Astrocyte (in vitro differentiated cells and primary cell): ENCODE measurements at regions not wholly inside any gene's neighbourhood (a gene's known extent, or its start where the extent isn't known, plus 50 kb on each side); places are given as distances from the start of the nearest gene placed in this dataset.

Experiments
- DNase-seq: peaks from one replicate; pipeline ENCODE4 v3.0.0-alpha.2; 2010; ENCODE audit warnings: low read depth
- FAIRE-seq: peaks from 2 replicates; lab custom pipeline; 2011; peaks lifted over from hg19 to GRCh38; lab: Jason Lieb, UNC
- H2AFZ ChIP-seq: 2 replicates; pipeline ENCODE4 v1.6.0; 2012; ENCODE audit warnings: low read depth, low read length, inconsistent platforms
- H3K27ac ChIP-seq: 2 replicates; pipeline ENCODE4 v1.5.1; 2011; ENCODE audit warnings: low read depth, low read length, inconsistent platforms
- H3K27me3 ChIP-seq: 2 replicates; pipeline ENCODE4 v1.6.0; 2011; ENCODE audit warnings: low read length, inconsistent platforms; ENCODE audit not compliant: insufficient read depth
- H3K36me3 ChIP-seq: 2 replicates; pipeline ENCODE4 v1.5.1; 2011; ENCODE audit warnings: low read length, inconsistent platforms; ENCODE audit not compliant: insufficient read depth
- H3K4me1 ChIP-seq: 2 replicates; pipeline ENCODE4 v1.5.1; 2011; ENCODE audit warnings: low read length, inconsistent platforms; ENCODE audit not compliant: insufficient read depth
- H3K4me2 ChIP-seq: 2 replicates; pipeline ENCODE4 v1.6.0; 2012; ENCODE audit warnings: low read length, inconsistent platforms
- H3K4me3 ChIP-seq: 2 replicates; pipeline ENCODE4 v1.5.1; 2011; ENCODE audit warnings: low read depth, mild to moderate bottlenecking, low read length, inconsistent platforms; ENCODE audit not compliant: insufficient read depth
- H3K79me2 ChIP-seq: 2 replicates; pipeline ENCODE4 v1.6.0; 2012; ENCODE audit warnings: mild to moderate bottlenecking, low read length, inconsistent platforms; ENCODE audit not compliant: insufficient read depth
- H3K9ac ChIP-seq: 2 replicates; pipeline ENCODE4 v1.6.0; 2012; ENCODE audit warnings: mild to moderate bottlenecking, low read length, inconsistent platforms
- H3K9me3 ChIP-seq: 2 replicates; pipeline ENCODE4 v1.5.1; 2012; ENCODE audit warnings: low read depth, mild to moderate bottlenecking, low read length, inconsistent platforms; ENCODE audit not compliant: insufficient read depth
- H4K20me1 ChIP-seq: 2 replicates; pipeline ENCODE4 v1.6.0; 2012; ENCODE audit warnings: low read length, inconsistent platforms; ENCODE audit not compliant: insufficient read depth
- H3K27ac Mint-ChIP-seq: one replicate; pipeline ENCODE4 v1.8.0; 2021; ENCODE audit warnings: mild to moderate bottlenecking, mixed read lengths; ENCODE audit not compliant: unreplicated experiment
- H3K27me3 Mint-ChIP-seq: one replicate; pipeline ENCODE4 v1.8.0; 2021; ENCODE audit warnings: low read depth, mixed read lengths; ENCODE audit not compliant: unreplicated experiment
- H3K36me3 Mint-ChIP-seq: one replicate; pipeline ENCODE4 v1.8.0; 2021; ENCODE audit warnings: low read depth, mixed read lengths; ENCODE audit not compliant: unreplicated experiment
- H3K4me1 Mint-ChIP-seq: one replicate; pipeline ENCODE4 v1.8.0; 2021; ENCODE audit warnings: low read depth, mixed read lengths; ENCODE audit not compliant: unreplicated experiment
- H3K4me3 Mint-ChIP-seq: one replicate; pipeline ENCODE4 v1.8.0; 2021; ENCODE audit warnings: mild to moderate bottlenecking, moderate library complexity, mixed read lengths; ENCODE audit not compliant: unreplicated experiment
- H3K9me3 Mint-ChIP-seq: one replicate; pipeline ENCODE4 v1.8.0; 2021; ENCODE audit warnings: mild to moderate bottlenecking, mixed read lengths; ENCODE audit not compliant: unreplicated experiment
- CTCF ChIP-seq: IDR thresholded peaks from 2 replicates; pipeline ENCODE4 v1.5.1; 2011; ENCODE audit warnings: low read depth, mild to moderate bottlenecking, inconsistent platforms, low read length, moderate library complexity; ENCODE audit not compliant: insufficient read depth
- EZH2 ChIP-seq: IDR thresholded peaks from 2 replicates; pipeline ENCODE4 v1.6.1; 2012; ENCODE audit warnings: mild to moderate bottlenecking, low read length, inconsistent platforms; ENCODE audit not compliant: insufficient read depth

- no peak overlapping the region for H3K9ac ChIP-seq
- no peak overlapping the region for H3K27ac Mint-ChIP-seq
- no peaks in the 10 kb centered on the region for H3K36me3 Mint-ChIP-seq
- H3K4me2 ChIP-seq, result no peak overlapping the region
- H3K27ac ChIP-seq, result no peak overlapping the region
- H3K9me3 ChIP-seq, result no peaks in the 10 kb centered on the region
- H3K4me1 ChIP-seq, result peaks cover 1% of the 10 kb centered on the region
- FAIRE-seq (no peak), DNase-seq (no peak)
- H3K27me3 ChIP-seq, result no peaks in the 10 kb centered on the region
- H4K20me1 ChIP-seq, result no peaks in the 10 kb centered on the region
- no peak for TF ChIP-seq EZH2
- no peak for TF ChIP-seq CTCF
- no peaks in the 10 kb centered on the region for H3K79me2 ChIP-seq
- no peak overlapping the region for H2AFZ ChIP-seq
- H3K4me3 Mint-ChIP-seq, result no peak overlapping the region
- H3K4me1 Mint-ChIP-seq, result peaks cover 18% of the 10 kb centered on the region
- H3K4me3 ChIP-seq, result no peak overlapping the region
- H3K27me3 Mint-ChIP-seq, result no peaks in the 10 kb centered on the region
- H3K36me3 ChIP-seq, result no peaks in the 10 kb centered on the region
- H3K9me3 Mint-ChIP-seq, result no peaks in the 10 kb centered on the region
Observed at GRCh38 chr5:40396317-40396716, 283.4 kb upstream of the PTGER4 start.

GRCh38 chr5:40395251-40395650 lies 284.5 kb upstream of the PTGER4 start:
- no peaks in the 10 kb centered on the region for H3K27me3 Mint-ChIP-seq
- TF ChIP-seq EZH2, result no peak
- TF ChIP-seq CTCF, result no peak
- H3K36me3 Mint-ChIP-seq, result no peaks in the 10 kb centered on the region
- no peak overlapping the region for H3K27ac Mint-ChIP-seq
- H2AFZ ChIP-seq, result no peak overlapping the region
- H3K4me2 ChIP-seq, result no peak overlapping the region
- no peaks in the 10 kb centered on the region for H3K36me3 ChIP-seq
- no peaks in the 10 kb centered on the region for H3K4me1 ChIP-seq
- H3K4me1 Mint-ChIP-seq, result peaks cover 10% of the 10 kb centered on the region
- H3K9ac ChIP-seq, result no peak overlapping the region
- no peaks in the 10 kb centered on the region for H3K9me3 ChIP-seq
- H3K9me3 Mint-ChIP-seq, result no peaks in the 10 kb centered on the region
- DNase-seq (no peak), FAIRE-seq (no peak)
- no peak overlapping the region for H3K27ac ChIP-seq
- H3K4me3 ChIP-seq, result no peak overlapping the region
- H3K27me3 ChIP-seq, result no peaks in the 10 kb centered on the region
- no peaks in the 10 kb centered on the region for H4K20me1 ChIP-seq
- no peak overlapping the region for H3K4me3 Mint-ChIP-seq
- H3K79me2 ChIP-seq, result no peaks in the 10 kb centered on the region

GRCh38 chr5:40394698-40395097 lies 285.0 kb upstream of the PTGER4 start:
- no peak overlapping the region for H3K27ac Mint-ChIP-seq
- H3K27me3 ChIP-seq, result no peaks in the 10 kb centered on the region
- no peaks in the 10 kb centered on the region for H3K4me1 ChIP-seq
- no peak for FAIRE-seq
- no peak overlapping the region for H3K4me3 Mint-ChIP-seq
- no peaks in the 10 kb centered on the region for H3K27me3 Mint-ChIP-seq
- H3K79me2 ChIP-seq, result no peaks in the 10 kb centered on the region
- no peaks in the 10 kb centered on the region for H3K9me3 Mint-ChIP-seq
- H3K4me1 Mint-ChIP-seq, result peaks cover 9% of the 10 kb centered on the region
- no peak overlapping the region for H3K27ac ChIP-seq
- H3K36me3 ChIP-seq, result no peaks in the 10 kb centered on the region
- H3K4me3 ChIP-seq, result no peak overlapping the region
- H4K20me1 ChIP-seq, result no peaks in the 10 kb centered on the region
- no peak overlapping the region for H3K4me2 ChIP-seq
- H3K36me3 Mint-ChIP-seq, result no peaks in the 10 kb centered on the region
- no peaks in the 10 kb centered on the region for H3K9me3 ChIP-seq
- H3K9ac ChIP-seq, result no peak overlapping the region
- no peak overlapping the region for H2AFZ ChIP-seq
- TF ChIP-seq EZH2, result no peak
- no peak for TF ChIP-seq CTCF
- DNase-seq, result no peak
